Coronary artery (tissue), 2 donors: ENCODE measurements at regions not wholly inside any gene's neighbourhood (a gene's known extent, or its start where the extent isn't known, plus 50 kb on each side); places are given as distances from the start of the nearest gene placed in this dataset.
"Not testable (repeated sequence)": the region's sequence is repeated elsewhere in the genome, so short reads cannot be mapped to it uniquely, and the experiment has no call there.

ENCODE experiments used
- DNase-seq: peaks from one replicate; pipeline ENCODE4 v3.0.0-alpha.2; 2017; ENCODE audit warnings: low spot score
- H3K27ac ChIP-seq, 2 donors: fragments of 200-600 bp; sonication (generic); one replicate each; pipeline ENCODE4 v1.5.1; 2016 to 2019
- H3K4me3 ChIP-seq: fragments of 200-600 bp; sonication (generic); 2 replicates; pipeline ENCODE4 v1.5.1; 2016; ENCODE audit warnings: mild to moderate bottlenecking, moderate library complexity
- TF ChIP-seq, protein P1 (sequence below): fragments of 200-600 bp; sonication (generic); IDR thresholded peaks from one replicate; pipeline ENCODE4 v1.5.1; 2019; ENCODE audit warnings: antibody characterized with exemption

DNA sequence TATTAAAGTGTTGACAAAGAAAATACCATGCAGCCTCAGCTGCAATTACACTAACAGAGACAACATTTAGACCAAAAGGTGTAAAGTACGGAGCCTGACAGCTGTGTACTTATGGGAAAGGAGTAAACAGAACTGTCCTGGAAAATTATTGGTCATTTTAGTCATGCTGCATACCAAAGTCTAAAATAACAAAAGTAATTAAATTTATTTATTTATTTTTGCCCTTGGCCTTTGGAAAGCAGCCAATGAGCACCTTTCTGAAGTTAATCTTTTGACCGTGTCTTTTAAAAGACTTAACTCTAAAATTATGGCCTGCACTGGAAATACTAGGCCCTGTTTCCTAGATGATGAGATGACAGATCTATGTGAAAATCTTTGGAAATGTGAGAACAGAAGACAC lies 597.6 kb downstream of the NXPH1 start:
- Histone ChIP-seq H3K27ac (no peak overlapping the region), H3K4me3 (no peak overlapping the region)
- DNase-seq = no peak
- TF ChIP-seq, protein P1, sequence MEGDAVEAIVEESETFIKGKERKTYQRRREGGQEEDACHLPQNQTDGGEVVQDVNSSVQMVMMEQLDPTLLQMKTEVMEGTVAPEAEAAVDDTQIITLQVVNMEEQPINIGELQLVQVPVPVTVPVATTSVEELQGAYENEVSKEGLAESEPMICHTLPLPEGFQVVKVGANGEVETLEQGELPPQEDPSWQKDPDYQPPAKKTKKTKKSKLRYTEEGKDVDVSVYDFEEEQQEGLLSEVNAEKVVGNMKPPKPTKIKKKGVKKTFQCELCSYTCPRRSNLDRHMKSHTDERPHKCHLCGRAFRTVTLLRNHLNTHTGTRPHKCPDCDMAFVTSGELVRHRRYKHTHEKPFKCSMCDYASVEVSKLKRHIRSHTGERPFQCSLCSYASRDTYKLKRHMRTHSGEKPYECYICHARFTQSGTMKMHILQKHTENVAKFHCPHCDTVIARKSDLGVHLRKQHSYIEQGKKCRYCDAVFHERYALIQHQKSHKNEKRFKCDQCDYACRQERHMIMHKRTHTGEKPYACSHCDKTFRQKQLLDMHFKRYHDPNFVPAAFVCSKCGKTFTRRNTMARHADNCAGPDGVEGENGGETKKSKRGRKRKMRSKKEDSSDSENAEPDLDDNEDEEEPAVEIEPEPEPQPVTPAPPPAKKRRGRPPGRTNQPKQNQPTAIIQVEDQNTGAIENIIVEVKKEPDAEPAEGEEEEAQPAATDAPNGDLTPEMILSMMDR = no peak

- TF ChIP-seq, protein P1 = no peak
- no peak overlapping the region for H3K27ac ChIP-seq
- no peak for DNase-seq
- H3K4me3 ChIP-seq = no peak overlapping the region
These were observed 598.0 kb downstream of the NXPH1 start for GRCh38 chr7:9031386-9031785.

DNA sequence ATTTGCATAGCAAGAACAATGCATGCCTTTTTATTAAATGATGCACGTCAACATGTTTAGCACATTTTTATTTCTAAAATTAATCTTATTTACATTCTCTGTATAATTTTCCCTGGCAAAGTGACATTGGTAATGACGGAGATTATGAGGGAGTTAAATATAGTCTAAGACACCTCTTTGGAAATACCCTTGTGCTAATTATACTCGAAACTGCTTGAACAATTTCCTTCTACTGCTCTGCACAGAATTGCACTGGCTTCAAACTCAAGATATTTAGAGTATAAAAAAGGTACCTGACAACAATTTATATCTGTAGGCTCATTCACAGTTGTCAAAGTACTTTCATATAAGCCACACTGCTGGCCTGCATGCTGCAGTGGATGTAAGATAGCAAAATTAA lies 602.7 kb downstream of the NXPH1 start:
- DNase-seq = no peak
- TF ChIP-seq, protein P1 = no peak
- Histone ChIP-seq H3K27ac (no peak overlapping the region), H3K4me3 (no peak overlapping the region)

- no peak overlapping the region for H3K4me3 ChIP-seq
- DNase-seq = no peak
- no peak overlapping the region for H3K27ac ChIP-seq
- TF ChIP-seq, protein P1 = no peak
These were observed 637.9 kb downstream of the NXPH1 start for GRCh38 chr7:9071160-9071762.

DNA sequence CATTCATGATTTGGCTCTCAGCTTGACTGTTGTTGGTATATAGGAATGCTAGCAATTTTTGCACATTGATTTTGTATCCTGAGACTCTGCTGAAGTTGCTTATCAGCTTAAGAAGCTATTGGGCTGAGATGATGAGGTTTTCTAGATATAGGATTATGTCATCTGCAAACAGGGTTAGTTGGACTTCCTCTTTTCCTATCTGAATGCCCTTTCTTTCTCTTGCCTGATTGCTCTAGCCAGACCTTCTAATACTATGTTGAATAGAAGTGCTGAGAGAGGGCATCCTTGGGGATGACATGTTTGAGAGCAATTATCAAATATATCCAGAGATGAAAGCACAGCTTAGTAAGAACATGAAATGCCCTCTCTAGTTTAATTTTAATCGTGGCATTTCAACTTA lies 642.4 kb downstream of the NXPH1 start:
- not testable (repeated sequence) for H3K27ac ChIP-seq, H3K4me3 ChIP-seq, DNase-seq

DNA sequence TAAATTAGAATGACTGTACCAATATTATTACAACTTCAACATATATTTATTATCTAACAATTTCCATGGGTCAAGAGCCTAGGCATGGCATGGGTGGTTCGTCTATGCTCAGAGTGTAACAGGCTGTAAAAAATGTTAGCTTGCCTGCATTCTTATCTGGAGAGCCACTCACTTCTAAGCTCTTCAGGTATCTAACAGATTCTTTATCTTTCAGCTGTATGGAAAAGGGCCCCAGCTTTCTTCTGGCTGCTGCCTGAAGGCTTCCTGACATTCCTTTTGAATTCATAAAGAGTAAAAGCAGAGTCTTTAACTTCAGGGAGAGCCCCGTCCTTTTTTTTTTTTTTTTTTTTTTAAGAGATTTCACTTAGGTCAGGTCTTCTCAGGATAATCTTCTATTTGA lies 648.8 kb downstream of the NXPH1 start:
- H3K4me3 ChIP-seq = no peak overlapping the region
- H3K27ac ChIP-seq = no peak overlapping the region
- TF ChIP-seq, protein P1 = no peak
- no peak for DNase-seq

DNA sequence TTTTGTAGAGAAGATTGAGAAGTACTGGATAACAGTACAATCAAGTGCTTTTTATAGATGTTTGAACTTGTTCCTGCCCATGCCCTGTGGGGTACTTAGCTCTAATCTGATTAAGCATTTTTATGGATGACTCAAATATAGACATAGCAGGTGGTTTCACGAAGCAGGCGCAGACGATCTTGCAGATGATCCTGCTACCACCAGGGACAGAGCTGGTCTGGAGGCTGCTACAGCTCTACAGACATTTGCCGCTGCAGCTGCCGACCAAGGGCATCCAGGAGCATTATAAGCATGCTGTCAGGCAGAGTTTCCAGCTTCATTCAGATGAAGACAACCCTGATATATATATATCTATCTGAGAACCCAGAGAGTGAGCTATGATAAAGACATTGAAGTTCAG lies 650.4 kb downstream of the NXPH1 start:
- TF ChIP-seq, protein P1 = no peak
- no peak overlapping the region for H3K4me3 ChIP-seq
- no peak overlapping the region for H3K27ac ChIP-seq
- no peak for DNase-seq

DNA sequence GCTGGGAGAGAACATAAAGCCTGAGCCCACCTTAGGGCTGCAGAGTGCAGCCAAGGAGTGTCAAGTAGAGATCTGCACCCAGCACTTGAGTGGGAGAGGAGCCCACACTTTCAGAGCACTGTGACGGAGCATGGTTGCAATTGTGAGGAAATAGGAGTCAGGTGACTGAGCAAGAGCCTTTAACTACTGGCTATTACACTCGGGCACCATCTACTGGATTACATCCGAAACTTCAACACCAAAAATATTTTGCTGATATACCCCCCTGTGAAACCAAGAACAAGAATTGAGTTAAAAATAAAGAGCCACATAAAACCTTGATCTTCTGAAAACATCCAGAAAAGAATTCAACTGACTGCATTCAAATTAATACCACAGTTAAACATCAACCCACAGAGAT lies 657.9 kb downstream of the NXPH1 start:
- no peak overlapping the region for H3K4me3 ChIP-seq
- no peak for DNase-seq
- TF ChIP-seq, protein P1 = no peak
- no peak overlapping the region for H3K27ac ChIP-seq
